Sigmoid colon (tissue), 4 donors: ENCODE measurements at regions not wholly inside any gene's neighbourhood (a gene's known extent, or its start where the extent isn't known, plus 50 kb on each side); places are given as distances from the start of the nearest gene placed in this dataset.

Experiments
- POLR2A ChIP-seq, 2 donors: fragments of 450-650 bp; IDR thresholded peaks; one replicate each; pipeline ENCODE4 v1.6.1; 2016; ENCODE audit warnings: antibody characterized with exemption in 2 of 2, mild to moderate bottlenecking in 2 of 2, moderate library complexity in 2 of 2
- POLR2AphosphoS5 ChIP-seq, 4 donors: sonication (generic); formaldehyde crosslinking; IDR thresholded peaks; one replicate each; pipeline ENCODE4 v1.6.1; 2017; ENCODE audit warnings: antibody characterized with exemption in 4 of 4

DNA sequence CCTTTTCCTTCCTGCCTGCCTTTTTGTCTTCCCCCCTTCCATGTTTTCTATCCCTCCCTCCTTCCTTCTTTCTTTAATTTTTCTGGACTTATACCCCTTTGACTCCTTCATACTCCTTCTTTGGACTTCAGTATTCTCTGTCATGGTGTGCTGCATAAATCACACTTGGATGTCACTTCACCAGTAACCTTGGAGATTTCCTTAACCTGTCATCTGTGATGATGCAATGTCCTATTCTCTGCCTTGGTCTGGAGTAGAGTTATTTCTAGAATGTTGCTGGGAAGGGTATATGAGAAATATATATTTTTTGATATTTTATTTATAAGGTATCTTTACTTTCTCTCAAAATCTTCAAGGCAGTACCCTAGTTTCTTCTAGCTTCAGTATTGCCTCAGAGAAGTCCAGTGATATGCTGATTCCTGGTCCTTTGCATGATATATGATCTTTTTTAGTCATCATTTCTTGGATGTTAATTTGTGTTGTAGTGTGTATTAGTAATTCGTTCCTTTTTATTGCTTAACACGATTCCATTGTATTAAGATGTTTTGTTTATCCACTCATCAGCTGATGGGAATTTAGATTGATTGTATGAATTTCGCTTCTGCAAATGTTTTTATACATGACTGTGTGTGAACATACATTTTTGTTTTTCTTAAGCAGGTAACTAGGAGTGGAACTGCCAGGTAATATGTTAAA lies 206.9 kb upstream of the MBL2 start:
- no peak for TF ChIP-seq POLR2AphosphoS5 (IDR thresholded peaks at IDR 0.05)
- no peak for TF ChIP-seq POLR2A (IDR thresholded peaks at IDR 0.05)
